NCI-H1092 treated with DMSO at 0.1 percent for 48 hours (cell line): ENCODE measurements at regions not wholly inside any gene's neighbourhood (a gene's known extent, or its start where the extent isn't known, plus 50 kb on each side); places are given as distances from the start of the nearest gene placed in this dataset.
A peak's percentile ranks its signal among the peaks of the same experiment; 100 is the strongest.

ENCODE experiments used
- DNase-seq: peaks from one replicate; lab custom pipeline; 2025; lab: John Stamatoyannopoulos, UW

- DNase-seq, result no peak
Measured at GRCh38 chr4:67234296-67234695, 311.0 kb downstream of the CENPC start.

- DNase-seq, result no peak
Measured at GRCh38 chr4:67229148-67229547, 316.2 kb downstream of the CENPC start.

GRCh38 chr4:67220861-67221260 is 324.4 kb downstream of the CENPC start:
- DNase-seq, result no peak

GRCh38 chr4:67218883-67219282 is 326.4 kb downstream of the CENPC start:
- DNase-seq, result no peak

GRCh38 chr4:67207941-67208441 is 337.3 kb downstream of the CENPC start:
- DNase-seq, result no peak

GRCh38 chr4:67204441-67204840 is 340.9 kb downstream of the CENPC start:
- no peak for DNase-seq

- no peak for DNase-seq
Measured at GRCh38 chr4:67201334-67201733, 344.0 kb downstream of the CENPC start.

- DNase-seq, result peak; percentile 55
Measured at GRCh38 chr4:67198727-67199126, 346.6 kb downstream of the CENPC start.

GRCh38 chr4:67167849-67168248 is 377.5 kb downstream of the CENPC start:
- DNase-seq, result no peak

GRCh38 chr4:67162690-67163089 is 382.6 kb downstream of the CENPC start:
- DNase-seq, result no peak

GRCh38 chr4:67161311-67161710 is 384.0 kb downstream of the CENPC start:
- peak; percentile 24 for DNase-seq

- DNase-seq, result peak; percentile 31
Measured at GRCh38 chr4:67160394-67160793, 384.9 kb downstream of the CENPC start.

GRCh38 chr4:67158666-67159065 is 386.6 kb downstream of the CENPC start:
- DNase-seq, result peak; percentile 41

GRCh38 chr4:67152976-67153375 is 392.3 kb downstream of the CENPC start:
- DNase-seq, result no peak

GRCh38 chr4:67151376-67152343 is 393.6 kb downstream of the CENPC start:
- no peak for DNase-seq

GRCh38 chr4:67141586-67141985 is 403.7 kb downstream of the CENPC start:
- peak; percentile 84 for DNase-seq

- DNase-seq, result no peak
Measured at GRCh38 chr4:67134616-67135015, 410.7 kb downstream of the CENPC start.

GRCh38 chr4:67133162-67133561 is 412.1 kb downstream of the CENPC start:
- no peak for DNase-seq

- no peak for DNase-seq
Measured at GRCh38 chr4:67131224-67131623, 414.1 kb downstream of the CENPC start.

GRCh38 chr4:67130411-67130810 is 414.9 kb downstream of the CENPC start:
- no peak for DNase-seq

- DNase-seq, result no peak
Measured at GRCh38 chr4:67126570-67126969, 418.7 kb downstream of the CENPC start.

- DNase-seq, result no peak
Measured at GRCh38 chr4:67125636-67126514, 419.4 kb downstream of the CENPC start.

GRCh38 chr4:67124716-67125115 is 420.6 kb downstream of the CENPC start:
- no peak for DNase-seq
